Right lobe of liver (tissue), 6 donors: ENCODE measurements at regions not wholly inside any gene's neighbourhood (a gene's known extent, or its start where the extent isn't known, plus 50 kb on each side); places are given as distances from the start of the nearest gene placed in this dataset.
A peak's percentile ranks its signal among the peaks of the same experiment; 100 is the strongest.

Experiments
- ATAC-seq, 4 donors: fragments of 200-7000 bp; cut with Tn5 transposase; one replicate each; pipeline ENCODE4 v1.9.1; 2020; ENCODE audit warnings: mild to moderate bottlenecking in 4 of 4, moderate library complexity in 4 of 4
- DNase-seq, 3 donors: peaks; one replicate each; pipeline ENCODE4 v3.0.0-alpha.2; 2020
- H3K27ac ChIP-seq, 3 donors: fragments of 200-600 bp; one replicate each; pipeline ENCODE4 v1.8.0; 2022
- H3K27me3 ChIP-seq, 2 donors: fragments of 200-600 bp; one replicate each; pipeline ENCODE4 v1.8.0; 2022
- H3K36me3 ChIP-seq, 4 donors: fragments of 200-600 bp; sonication (generic) in 1 of 4; one replicate each; pipeline versions ENCODE4 v1.5.1 to v1.8.0; 2017 to 2022; ENCODE audit warnings: control low read depth in 1 of 4
- H3K4me1 ChIP-seq, 4 donors: fragments of 200-600 bp; sonication (generic) in 1 of 4; one replicate each; pipeline versions ENCODE4 v1.5.1 to v1.8.0; 2017 to 2022; ENCODE audit warnings: control low read depth in 1 of 4
- H3K4me3 ChIP-seq, 3 donors: fragments of 200-600 bp; one replicate each; pipeline ENCODE4 v1.8.0; 2022
- H3K9me3 ChIP-seq, 4 donors: fragments of 200-600 bp; sonication (generic) in 1 of 4; one replicate each; pipeline versions ENCODE4 v1.5.1 to v1.8.0; 2017 to 2022; ENCODE audit warnings: control low read depth in 1 of 4
- POLR2A ChIP-seq: fragments of 450-650 bp; IDR thresholded peaks from one replicate; pipeline ENCODE4 v1.6.1; 2017; ENCODE audit warnings: antibody characterized with exemption, mild to moderate bottlenecking
- WGBS: methylation state at CpG from one replicate; pipeline ENCODE4 v1.1.6; 2018; ENCODE audit warnings: low coverage, low lambda C conversion rate; ENCODE audit not compliant: insufficient coverage; ENCODE audit errors: missing lambda C conversion rate; 5-methylcytosine and 5-hydroxymethylcytosine counted together
- intact Hi-C, 2 donors: fragments of 100-400 bp; cut with DNase I; formaldehyde crosslinking; loops; one replicate each; pipeline versions ENCODE4 v1.11.2 to v1.14.1; 2022
- TF ChIP-seq, protein P1 (sequence below), 4 donors: fragments of 200-600 bp in 3 of 4; fragments of 450-650 bp in 1 of 4; IDR thresholded peaks; one replicate each; pipeline versions ENCODE4 v1.5.1 to v1.8.0; 2016 to 2022; ENCODE audit warnings: antibody characterized with exemption in 4 of 4, mild to moderate bottlenecking in 2 of 4
- donor health status: DM: no; HTN: yes; CAD: no.
- donor health status: DM: no; HTN: no; CAD: no.
- donor health status: DM: no; HTN: no; CAD: no.
- donor health status: DM: no; HTN: yes; CAD: no.
- donor health status: DM: no; HTN: yes; CAD: no.

DNA sequence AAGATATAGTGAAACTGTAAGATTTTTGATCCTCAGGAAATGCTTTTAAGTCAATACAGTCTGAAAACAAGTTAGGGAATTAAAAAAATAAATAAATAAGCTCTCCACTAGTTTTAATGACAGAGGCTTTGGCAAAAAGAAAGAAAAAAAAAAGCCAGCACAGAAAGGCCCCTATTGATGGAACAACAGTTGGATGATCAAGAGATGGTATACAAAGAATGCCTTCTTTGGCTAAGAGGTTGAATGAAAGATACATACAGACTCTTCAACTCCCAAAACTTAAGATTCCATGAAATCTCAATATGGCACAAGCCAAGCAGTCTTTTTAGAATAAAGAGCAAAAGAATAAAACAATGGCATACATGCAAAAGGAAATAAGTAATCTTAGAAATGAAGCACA, 64.0 kb upstream of the GALNT5 start:
- Histone ChIP-seq H3K27me3 (no peaks in the 10 kb centered on the region), H3K4me3 (no peak overlapping the region), H3K4me1 (no peaks in the 10 kb centered on the region), H3K9me3 (no peaks in the 10 kb centered on the region), H3K36me3 (no peaks in the 10 kb centered on the region), H3K27ac (no peak overlapping the region)
- ATAC-seq (no peak), DNase-seq (no peak)
- intact Hi-C loops: loop anchor here in 1 of 2 donors (10.0 kb wide), 1 partner anchor 1819 kb away; no protein-coding TSS in a partner anchor
- TF ChIP-seq, protein P1, sequence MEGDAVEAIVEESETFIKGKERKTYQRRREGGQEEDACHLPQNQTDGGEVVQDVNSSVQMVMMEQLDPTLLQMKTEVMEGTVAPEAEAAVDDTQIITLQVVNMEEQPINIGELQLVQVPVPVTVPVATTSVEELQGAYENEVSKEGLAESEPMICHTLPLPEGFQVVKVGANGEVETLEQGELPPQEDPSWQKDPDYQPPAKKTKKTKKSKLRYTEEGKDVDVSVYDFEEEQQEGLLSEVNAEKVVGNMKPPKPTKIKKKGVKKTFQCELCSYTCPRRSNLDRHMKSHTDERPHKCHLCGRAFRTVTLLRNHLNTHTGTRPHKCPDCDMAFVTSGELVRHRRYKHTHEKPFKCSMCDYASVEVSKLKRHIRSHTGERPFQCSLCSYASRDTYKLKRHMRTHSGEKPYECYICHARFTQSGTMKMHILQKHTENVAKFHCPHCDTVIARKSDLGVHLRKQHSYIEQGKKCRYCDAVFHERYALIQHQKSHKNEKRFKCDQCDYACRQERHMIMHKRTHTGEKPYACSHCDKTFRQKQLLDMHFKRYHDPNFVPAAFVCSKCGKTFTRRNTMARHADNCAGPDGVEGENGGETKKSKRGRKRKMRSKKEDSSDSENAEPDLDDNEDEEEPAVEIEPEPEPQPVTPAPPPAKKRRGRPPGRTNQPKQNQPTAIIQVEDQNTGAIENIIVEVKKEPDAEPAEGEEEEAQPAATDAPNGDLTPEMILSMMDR (IDR thresholded peaks at IDR 0.05): no peak

DNA sequence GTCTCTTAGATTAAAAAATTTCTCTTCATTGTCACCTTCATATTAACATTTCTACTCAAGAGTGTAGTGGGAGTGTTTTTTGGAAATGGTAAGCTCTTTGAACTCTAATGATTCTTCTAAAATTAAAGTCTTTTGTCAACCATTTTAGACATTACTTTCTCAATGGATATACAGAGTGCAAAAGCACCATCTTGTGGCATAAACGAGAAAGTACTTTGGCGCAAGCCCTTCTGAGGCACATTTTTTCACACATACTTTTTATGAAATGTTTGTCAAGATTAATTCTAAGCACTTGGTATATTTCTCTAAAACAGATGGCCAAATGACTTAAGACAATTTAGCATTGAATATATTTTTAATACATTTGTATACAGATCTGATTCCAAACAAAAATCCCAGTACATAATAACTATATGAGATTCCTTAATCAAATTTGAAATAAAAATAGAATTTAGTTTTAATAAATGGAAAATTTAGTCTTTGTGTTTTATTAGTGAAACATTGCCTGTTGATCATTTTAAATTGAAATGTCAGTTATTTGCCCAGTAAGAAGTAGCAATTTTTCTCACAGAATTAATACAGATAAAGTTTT, 63.3 kb upstream of the GALNT5 start:
- Histone ChIP-seq H3K27me3 (no peaks in the 10 kb centered on the region), H3K4me3 (no peak overlapping the region), H3K9me3 (no peaks in the 10 kb centered on the region), H3K36me3 (no peaks in the 10 kb centered on the region), H3K4me1 (no peaks in the 10 kb centered on the region), H3K27ac (no peak overlapping the region)
- ATAC-seq (peak; percentile 69 to 86 (median 76)), DNase-seq (no peak)
- TF ChIP-seq, protein P1 (IDR thresholded peaks at IDR 0.05): peak; percentile 71 to 76 (median 73)
- no peak for TF ChIP-seq POLR2A
- 0% methylated on average over 2 of the region's 2 CpGs for WGBS
- intact Hi-C loops: loop anchor here in 1 of 2 donors (10.0 kb wide), 1 partner anchor 1819 kb away; no protein-coding TSS in a partner anchor

DNA sequence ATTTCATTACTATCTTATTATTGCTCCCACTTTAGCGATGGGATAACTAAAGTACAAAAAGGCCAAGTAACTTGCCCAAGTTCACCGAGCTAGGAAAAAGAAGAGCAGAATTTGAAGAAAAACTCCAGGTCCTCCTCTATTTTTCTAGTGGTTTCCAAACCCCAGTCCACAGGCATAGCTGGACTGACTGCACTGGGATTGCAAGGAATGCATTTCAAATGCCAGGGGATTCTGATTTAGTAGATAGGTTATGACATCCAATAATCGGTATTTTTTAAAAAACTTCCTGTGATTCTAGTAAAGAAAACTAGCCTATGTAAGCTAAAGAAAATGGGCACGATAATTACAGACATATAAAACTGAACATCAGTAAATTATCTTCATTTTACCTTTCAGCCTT, 62.7 kb upstream of the GALNT5 start:
- no peaks in the 10 kb centered on the region for H3K36me3 ChIP-seq
- ATAC-seq: no peak
- no peak overlapping the region for H3K4me3 ChIP-seq
- H3K27ac ChIP-seq: no peak overlapping the region
- TF ChIP-seq POLR2A: no peak
- TF ChIP-seq, protein P1 (IDR thresholded peaks at IDR 0.05): no peak
- no peaks in the 10 kb centered on the region for H3K27me3 ChIP-seq
- no peaks in the 10 kb centered on the region for H3K4me1 ChIP-seq
- 55% methylated on average over 4 of the region's 4 CpGs for WGBS
- H3K9me3 ChIP-seq: no peaks in the 10 kb centered on the region
- intact Hi-C loops: loop anchor here in 1 of 2 donors (10.0 kb wide), 1 partner anchor 1820 kb away; no protein-coding TSS in a partner anchor
- DNase-seq: no peak

DNA sequence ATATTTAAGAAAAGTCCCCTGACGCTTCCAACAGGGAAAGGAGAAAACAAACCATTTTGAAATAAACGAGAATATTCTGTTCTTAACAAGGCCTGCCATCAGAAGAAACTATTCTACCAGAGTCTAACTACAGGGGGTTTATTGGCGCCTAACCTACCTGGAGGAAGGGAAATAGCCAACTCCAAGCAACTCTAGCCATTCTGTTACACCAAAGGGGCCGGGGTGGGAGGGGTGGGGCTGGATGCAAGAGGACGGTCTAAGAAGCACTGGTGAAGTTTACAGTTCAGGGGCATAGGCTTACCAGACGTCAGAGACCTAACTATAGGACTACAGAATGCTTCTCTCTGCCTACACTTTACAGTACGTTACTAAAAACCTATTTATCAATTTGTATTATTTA, 60.5 kb upstream of the GALNT5 start:
- 44% methylated on average over 7 of the region's 7 CpGs for WGBS
- Histone ChIP-seq H3K36me3 (no peaks in the 10 kb centered on the region), H3K27me3 (no peaks in the 10 kb centered on the region), H3K4me1 (no peaks in the 10 kb centered on the region), H3K27ac (no peak overlapping the region), H3K9me3 (no peaks in the 10 kb centered on the region), H3K4me3 (no peak overlapping the region)
- TF ChIP-seq, protein P1 (IDR thresholded peaks at IDR 0.05): no peak
- no peak for TF ChIP-seq POLR2A
- intact Hi-C loops: loop anchor here in 1 of 2 donors (10.0 kb wide), 1 partner anchor 1822 kb away; no protein-coding TSS in a partner anchor
- ATAC-seq (no peak), DNase-seq (no peak)
